Glomerular endothelial cell (primary cell): ENCODE measurements at regions not wholly inside any gene's neighbourhood (a gene's known extent, or its start where the extent isn't known, plus 50 kb on each side); places are given as distances from the start of the nearest gene placed in this dataset.
A peak's percentile ranks its signal among the peaks of the same experiment; 100 is the strongest.

ENCODE experiments used
- DNase-seq: peaks from one replicate; pipeline ENCODE4 v3.0.0-alpha.2; 2011; ENCODE audit warnings: low read depth, low spot score; ENCODE audit errors: extremely low read depth

DNA sequence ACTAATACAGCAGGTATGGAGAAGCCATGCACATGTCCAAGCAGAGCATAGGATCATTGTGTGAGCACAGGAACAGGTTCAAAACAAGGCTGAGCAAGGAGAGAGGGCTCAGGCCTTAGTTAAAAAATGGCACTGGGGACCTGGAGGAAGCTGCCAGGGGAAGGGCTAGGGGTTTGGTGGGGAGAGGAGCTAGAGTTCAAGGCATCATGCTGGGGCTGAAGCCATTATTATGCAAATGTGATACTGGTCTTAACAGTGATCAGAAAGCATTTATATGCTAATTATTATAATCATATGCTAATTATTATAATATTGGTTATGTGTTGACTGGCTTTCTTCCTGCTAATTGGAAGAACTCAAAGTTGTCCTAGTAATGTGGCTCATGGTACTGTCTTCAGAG, 546.0 kb upstream of the CFAP20DC start:
- DNase-seq, result no peak

DNA sequence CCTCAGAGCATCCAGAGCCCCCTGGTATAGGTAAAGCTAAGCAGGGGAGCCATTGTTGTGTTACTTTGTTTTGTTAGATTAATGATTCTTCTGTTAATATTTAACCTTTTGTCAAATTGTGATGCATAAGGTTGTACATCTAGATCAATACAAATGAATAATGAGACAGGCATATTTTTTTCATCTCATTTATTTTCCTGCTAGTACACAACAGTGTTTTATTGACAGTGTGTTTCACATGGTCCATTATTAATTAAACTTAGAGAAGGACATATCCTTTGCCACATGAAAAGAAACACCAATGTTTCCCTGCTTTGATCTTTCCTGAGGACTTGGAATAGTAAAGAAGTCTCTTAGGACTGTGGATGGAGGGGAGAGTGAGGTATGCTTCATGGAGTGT, 543.6 kb upstream of the CFAP20DC start:
- no peak for DNase-seq

DNA sequence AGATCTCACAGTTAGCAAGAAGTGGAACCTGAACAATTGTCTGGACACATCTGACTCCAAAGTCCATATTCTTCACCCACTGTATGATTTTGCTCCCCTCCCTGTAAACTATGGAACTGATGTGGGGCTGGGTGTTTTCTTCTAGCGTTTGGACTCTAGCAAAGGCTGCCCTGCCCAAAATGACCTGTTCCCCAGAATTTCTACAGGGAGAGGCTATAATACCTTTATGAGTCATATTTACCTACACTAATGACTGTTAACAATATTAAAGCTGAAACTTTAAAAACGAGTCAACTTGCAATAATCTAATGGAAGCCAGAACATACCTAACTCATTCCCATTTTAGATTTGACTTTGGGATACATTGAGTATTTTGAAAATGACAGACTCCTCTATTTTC, 531.2 kb upstream of the CFAP20DC start:
- DNase-seq, result no peak

DNA sequence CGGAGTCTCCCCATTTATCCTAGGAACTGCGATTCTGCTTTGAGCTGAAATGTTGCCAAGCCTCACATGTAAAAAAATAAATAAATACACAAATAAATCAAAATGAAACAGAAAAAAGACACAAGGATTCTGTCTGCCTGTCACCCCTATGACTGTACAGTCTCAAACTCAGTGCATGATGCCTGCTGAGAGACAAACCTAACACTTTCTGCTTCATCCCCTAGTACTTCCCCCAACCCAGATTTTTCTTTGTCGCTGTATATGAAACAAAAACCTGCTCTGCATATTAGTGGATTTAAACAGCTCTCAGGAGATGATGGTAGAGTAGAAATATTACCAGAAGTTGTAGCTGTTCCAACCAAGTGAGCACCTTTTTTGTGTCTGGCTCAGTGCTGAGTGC, 530.7 kb upstream of the CFAP20DC start:
- no peak for DNase-seq

DNA sequence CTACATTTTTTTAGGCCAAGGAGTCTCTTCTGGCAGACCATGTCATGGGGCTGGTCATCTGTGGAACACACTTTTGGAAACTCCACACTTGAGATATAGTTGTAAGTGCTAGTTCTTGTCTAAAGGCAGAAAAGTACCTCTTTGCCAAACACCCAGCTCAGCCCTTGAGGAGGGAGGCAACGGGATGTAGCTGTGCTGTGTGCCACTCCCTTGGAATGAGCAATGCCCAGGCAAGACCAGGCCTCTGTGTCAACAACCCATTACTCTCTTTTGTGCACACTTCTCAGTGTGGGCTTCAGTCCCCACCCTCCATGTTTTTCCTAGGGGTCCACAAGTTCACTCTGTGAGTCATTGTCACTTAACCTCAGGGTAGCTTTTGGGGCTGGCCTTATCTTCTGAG, 528.3 kb upstream of the CFAP20DC start:
- DNase-seq, result no peak

DNA sequence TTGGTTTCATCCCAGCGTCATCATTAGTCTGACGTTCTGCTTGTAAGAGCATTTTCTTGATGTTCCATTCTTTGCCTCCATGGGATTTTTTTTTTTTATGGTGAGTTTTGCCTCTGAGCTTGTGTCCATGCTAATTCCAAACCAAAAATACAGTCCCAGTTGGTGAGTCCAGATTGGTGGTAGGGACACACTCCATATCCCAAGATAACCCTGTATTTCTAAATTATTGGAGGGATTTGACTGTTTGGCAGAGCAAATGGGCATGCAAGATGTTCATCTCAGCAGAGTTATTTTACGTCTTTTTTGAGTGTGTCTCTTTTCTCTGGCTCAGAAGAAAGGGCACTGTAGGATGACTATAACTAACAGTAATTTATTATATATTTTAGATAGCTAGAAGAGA, 526.8 kb upstream of the CFAP20DC start:
- no peak for DNase-seq

DNA sequence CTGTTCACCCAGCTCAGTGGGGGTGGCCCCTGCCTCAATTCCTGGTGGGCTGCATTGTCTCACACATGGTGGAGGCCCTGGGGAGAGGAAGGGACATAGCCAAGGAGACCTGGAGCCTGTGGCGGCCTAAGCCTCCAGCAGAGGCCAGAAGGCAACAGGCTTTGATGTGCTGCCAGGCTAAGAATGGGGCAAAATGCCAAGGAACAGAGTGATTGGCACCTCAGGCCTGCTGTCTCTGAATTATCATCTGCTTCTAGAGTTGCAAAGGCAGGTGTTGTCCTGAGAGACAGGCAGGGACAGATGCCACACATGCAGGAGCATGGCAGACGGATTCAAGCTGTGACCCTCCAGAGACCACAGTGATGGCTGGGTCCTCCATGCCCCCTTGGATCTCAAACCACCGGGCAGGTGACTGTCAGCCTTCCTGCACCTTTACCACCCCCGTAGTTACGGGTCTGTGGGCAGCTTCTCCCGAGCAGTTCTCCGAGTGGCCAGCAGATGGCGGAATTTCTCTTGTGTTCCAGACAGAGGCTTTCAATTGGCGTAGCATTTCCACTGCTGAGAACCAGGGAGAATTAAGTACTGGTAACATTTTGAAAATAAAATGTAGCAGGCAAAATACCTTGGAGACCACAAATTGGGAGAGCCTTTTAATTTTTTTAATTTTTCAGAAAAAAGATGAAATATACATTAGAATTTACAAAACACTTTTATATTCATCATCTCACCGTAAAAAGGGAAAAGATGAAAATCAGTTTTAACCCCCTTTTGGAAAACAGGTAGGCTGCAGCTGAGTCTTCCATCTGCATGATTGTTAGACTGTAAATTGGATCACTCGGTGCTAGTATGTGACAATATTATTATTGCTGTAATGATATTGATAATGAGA, 525.5 kb upstream of the CFAP20DC start:
- DNase-seq, result peak; percentile 20

DNA sequence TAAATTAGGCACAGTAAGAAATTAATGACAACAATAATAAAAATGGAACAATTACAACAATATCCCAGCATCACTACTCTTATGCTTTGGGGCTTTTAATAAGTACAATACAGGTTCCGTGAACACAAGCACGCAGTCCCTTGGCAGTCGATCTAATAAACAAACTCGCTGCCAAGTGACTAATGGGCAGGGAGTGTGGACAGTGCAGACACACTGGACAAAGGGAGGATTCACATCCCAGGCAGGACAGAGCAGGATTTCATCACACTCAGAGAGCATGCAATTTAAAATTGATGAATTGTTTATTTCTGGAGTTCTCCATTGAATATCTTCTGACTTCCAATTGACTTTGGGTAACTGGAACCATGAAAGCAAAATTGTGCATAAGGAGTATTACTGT, 524.1 kb upstream of the CFAP20DC start:
- DNase-seq, result no peak

DNA sequence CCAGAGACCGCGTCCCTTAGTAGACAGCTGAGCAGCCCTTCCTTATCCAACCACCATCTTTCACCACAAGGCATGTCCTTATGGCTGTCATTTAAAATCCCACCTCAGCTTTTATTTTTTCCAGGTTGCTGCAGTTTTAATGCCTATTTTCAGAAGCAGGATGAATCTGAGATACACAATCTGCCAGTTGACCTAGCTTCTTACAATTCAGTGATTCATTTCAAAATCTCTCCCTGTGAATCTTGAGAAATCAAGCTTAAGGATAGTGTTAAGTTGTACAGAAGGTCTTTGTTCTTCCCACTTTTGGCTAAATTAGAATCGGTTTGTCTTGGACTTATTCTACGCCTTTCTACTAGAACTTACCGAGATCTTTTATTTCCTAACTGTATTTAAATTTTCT, 522.3 kb upstream of the CFAP20DC start:
- DNase-seq, result no peak

DNA sequence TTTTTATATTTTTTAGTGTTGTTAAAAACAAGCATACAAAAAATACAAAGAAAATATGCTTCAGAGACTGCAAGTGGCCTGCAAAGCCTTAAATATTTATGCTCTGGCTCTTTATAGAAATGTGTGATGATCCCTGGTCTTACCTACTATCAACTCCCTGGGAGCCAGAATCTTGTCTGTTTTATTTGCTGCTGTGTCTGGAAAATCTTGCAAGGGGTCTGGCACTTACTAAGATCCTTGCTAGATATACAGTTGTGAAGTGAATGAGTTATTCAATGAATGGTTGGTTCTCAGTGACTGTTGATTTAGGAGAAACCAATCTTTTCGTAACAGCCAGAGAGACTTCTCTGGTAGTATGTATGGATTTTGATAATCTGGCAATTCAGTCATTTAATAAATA, 521.0 kb upstream of the CFAP20DC start:
- DNase-seq, result no peak

DNA sequence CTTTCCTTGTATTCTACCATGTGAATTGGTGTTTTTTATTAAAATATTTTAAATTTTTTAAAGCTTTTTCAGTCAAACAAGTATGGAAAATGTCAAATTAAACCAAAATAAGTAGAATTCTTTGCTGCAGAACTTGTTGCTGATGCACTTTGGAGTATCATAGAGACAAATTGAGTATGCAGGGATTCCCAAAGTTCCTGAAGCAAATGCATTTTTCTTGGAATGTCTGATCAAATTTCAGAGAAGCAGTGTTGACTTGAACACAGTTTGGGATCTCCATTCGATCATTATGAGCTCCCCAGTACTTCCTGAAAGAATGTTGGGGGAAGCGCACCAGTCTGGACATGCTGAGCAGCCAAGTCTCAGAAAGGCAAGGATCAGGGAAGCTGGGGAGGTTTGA, 517.8 kb upstream of the CFAP20DC start:
- DNase-seq, result no peak

DNA sequence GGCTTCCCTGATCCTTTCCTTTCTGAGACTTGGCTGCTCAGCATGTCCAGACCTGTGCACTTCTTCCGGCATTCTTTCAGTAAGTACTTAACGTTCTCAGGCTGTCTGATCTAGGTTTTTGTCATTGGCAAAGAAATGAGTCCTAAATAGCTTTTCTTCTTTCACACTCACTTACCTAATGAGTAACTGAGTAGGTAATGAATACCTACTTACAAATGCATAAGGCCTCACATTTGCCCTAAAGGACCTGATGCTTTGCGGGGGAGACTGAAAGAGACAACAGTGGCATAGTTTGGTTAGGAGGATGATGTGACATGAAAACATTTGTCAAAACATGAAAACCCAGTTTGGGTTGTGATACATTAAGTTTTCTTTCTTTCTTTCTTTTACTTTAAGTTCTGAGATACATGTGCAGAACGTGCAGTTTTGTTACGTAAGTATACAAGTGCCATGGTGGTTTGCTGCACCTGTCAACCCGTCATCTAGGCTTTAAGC, 516.7 kb upstream of the CFAP20DC start:
- no peak for DNase-seq

DNA sequence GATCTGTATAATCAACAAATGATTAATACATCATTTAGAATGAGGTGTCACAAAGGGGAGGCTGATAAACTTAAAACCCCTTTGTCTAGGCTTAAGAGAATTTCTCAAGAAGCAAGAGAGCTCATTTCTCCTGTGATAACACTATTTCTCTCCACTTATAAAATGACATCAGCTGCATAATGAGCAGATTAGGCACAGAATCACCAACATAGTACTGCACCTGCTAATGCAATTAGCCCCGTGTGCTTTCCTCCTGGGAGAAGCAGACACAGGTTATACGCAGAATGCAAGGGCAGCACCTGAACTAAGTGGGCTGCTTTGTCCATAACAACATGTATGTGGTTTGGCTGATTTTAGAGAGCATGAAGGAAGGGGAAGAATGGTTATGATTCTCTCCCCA, 515.3 kb upstream of the CFAP20DC start:
- no peak for DNase-seq

DNA sequence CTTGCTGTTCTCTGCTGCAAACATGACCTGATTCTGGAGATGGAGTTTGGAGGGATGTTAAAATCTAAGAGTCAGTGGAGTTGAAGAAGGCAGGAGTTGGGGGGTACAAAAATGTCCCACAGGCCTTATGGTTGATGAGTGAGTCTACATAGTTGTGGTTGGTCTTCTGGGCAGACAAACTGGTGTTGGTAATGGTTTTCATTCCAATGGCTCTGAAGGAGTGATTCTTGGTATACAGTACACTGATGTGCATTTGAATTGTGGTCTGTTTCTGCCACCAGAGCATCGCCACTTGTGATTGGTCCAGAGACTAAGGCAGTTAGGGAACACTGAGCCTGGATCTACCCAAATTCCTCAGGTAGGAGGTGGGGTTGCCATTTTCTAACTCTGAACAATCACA, 514.1 kb upstream of the CFAP20DC start:
- no peak for DNase-seq

DNA sequence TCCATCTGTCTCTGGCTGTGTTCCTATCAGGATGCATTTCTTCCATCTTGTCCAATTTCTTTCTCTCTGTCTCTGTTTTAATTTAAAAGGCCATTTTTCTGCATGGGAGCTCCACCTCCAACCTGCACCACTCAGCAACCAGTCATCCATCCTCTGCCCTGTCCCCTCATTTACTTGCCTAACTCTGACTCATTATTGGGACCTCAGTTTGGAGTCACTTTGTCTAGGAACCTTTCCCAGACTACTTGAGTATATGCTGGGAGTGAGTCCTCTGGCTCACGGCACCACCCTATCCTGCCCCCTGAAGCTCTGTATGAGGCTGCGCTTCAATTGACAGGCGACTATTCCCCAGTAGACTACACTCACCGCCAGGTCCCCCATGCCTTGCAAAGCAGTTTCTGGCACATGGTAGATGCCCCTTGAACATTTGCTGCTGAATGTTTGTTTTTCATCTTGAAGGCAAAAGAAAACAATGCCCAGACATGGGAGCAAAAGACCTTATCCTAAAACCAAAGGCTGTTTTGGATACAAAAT, 513.3 kb upstream of the CFAP20DC start:
- no peak for DNase-seq

DNA sequence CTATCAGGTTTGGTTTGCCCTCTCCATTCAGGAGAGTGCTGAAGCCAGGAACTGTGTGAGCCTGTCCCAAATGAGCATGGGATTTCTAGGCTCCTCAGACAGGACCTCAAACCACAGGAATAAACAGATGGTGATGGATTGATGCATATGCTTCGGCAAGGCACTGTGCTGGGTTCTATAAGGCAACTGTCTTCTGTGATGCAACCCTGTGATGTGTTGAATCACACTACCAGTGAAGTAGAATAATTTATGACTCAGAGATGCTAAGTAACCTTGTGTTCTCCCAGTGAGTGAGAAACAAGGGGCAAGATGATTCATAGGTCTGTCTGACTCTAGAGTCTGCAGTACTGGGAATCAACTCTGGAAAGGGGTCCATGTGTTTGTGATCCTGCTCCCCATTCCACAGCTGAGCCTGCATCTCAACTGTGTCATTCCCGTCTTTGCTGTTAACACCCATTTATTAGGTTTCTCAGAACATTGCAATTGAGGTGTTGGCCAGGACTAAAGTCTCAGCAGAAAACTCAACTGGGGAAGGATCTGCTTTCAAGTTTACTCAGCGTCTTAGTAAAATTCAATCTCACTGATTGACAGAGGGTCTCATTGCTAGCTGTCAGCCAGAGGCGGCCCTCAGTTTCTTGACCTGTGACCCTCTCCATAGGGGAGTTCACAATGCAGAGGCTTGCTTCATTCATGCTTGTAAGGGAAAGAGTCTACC, 510.1 kb upstream of the CFAP20DC start:
- no peak for DNase-seq

DNA sequence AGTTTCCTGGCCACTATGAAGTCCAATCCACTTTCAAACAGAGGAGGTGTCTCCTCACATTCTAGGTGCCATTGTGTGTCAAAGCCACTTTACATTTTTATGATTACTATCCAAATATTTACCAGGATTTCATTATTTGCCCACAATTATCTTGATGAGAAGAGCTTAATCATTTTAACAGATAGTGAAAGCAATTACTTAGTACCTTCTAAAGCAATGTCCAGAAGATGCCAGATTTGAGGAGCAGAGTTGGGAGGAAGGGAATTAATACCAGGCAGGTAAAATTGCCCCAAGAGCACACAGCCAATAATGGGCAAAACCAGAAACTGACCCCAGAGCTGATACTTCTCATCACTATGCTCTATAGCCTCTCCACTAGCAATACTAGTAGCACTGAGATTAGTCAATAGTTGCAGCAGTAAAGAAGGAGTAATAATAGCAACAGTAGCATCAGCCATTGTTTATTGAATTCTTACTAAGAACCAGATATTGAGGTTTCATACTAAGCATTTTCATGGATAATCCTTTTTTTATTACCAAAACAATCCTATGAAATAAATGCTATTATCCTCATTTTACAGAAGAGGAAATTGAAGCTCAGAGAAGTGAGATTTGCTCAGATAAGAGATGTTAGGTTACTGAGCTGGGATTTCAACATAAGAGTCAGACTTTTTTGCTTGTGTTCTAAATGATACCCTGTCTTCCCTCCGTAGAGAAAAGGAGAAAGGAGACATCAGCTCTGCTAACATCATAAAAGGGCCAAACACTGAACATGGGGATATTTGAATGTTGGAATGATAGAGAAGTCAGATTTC, 509.3 kb upstream of the CFAP20DC start:
- no peak for DNase-seq

DNA sequence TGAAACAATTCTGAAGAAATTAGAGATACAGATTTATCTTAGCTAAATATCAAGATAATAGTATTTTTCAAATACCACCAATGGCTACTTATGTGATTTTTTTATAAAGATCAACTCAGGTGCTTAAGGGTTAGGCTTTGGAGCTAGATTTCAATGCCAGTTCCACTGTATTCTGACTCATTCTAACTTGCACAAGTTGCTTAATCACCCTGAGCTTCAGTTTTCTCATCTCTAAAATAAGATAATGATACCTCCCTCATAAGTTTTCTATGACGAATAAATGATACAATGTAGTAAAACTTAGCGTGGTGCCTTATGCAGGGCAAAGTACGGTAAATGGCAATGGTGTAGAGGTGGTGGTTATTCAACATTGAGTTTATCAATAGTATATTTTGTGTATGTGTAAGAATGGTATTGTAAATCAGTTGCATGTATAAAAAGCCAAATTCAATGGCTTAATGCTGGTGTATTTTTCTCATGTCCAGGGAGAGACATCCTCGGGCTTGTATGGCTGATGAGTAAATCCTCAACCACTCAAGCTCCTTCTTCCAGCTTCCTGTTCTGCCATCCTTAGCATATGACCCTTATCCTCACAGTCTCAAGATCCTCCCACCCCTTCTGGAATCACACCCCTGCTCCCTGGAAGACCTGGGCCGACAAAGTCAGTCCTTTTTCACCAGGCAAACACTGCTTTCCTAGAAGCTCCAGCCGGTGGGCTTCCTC, 505.9 kb upstream of the CFAP20DC start:
- DNase-seq, result no peak

DNA sequence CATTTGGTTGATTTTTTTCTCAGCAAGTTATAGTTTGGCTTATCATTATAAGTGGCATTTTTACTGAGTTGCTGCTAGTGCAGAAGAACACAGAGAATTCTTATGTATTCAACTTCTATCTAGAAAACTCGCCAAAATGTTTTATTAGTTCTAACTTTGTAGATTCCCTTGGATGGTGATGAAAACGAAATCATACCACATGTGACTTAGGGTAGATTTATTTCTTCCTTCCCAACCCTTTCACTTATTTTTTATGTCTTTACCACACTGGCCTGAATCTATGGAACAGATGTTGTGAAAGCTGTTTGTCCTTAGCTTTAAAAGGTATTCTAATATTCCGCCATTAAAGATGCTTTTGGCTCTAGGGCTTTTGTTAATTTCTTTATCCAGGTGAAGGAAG, 503.3 kb upstream of the CFAP20DC start:
- DNase-seq, result no peak

DNA sequence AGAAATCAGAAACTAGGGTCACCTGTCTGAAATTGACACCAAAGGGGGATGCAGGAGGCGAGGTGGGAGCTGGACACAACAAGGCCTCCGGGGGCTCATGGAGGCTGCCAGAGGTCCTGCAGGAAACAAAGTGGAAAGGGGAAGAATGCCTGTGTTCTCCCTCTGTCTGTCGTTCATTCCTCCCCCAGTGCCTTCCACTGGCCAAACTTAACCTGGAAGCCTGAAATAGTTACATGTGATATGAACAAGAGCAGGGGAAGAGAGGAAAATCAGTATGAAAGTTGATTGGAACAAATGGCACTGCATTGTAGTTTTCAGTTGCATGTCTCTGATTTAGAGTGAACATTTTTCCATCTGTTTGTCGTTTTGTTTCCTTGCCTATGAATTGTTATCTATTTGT, 502.0 kb upstream of the CFAP20DC start:
- no peak for DNase-seq
